HG03039 (cell line): ENCODE measurements at regions not wholly inside any gene's neighbourhood (a gene's known extent, or its start where the extent isn't known, plus 50 kb on each side); places are given as distances from the start of the nearest gene placed in this dataset.
A peak's percentile ranks its signal among the peaks of the same experiment; 100 is the strongest.
"Not testable (repeated sequence)": the region's sequence is repeated elsewhere in the genome, so short reads cannot be mapped to it uniquely, and the experiment has no call there.

Source experiments
- ATAC-seq: cut with Tn5 transposase; IDR thresholded peaks from one replicate; pipeline ENCODE4 v1.9.1; 2021; ENCODE audit warnings: mild to moderate bottlenecking, moderate library complexity; ENCODE audit not compliant: unreplicated experiment

DNA sequence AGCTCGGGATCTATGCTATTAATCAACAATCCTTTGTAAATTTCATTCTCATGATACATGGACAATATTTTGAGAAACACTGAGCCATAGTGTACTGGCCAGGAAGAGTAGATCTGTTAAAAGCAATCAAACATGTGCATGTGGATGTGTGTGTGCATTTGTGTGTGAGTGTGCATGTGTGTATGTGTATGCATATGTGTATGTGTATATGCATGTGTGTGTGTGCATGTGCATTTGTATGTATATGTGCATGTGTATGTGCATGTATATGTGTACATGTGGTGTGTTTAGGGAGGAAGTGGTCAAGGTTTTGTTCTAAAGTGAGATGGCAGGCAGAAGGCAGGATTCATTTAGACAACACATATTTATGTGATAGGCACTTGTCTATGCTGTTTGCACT is 623.8 kb downstream of the ADCYAP1 start:
- ATAC-seq, result no peak

DNA sequence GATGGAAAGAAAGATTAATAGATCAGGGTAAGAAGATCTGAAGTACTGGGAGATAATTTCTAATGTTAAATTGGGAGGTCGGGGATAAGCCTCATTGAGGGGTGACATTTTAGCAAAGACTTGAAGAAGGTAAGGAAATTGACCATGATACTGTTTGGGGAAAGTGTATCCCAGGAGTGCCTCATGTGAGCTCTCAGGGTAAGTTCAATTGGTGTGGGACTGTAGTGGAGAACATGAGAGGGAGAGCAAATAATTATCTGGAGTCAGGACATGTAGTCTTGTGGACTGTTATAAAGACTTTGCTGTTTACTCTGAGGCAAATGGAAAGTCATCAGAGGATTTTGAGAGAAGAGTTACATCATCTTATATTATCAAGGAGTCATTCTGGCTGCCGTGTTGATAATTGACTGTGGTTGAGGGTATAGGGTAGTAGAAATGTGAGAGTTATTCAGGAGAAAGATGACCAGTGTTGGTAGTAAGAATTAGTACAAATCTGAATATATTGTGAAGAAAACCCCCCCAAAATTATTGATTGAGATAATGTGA is 624.4 kb downstream of the ADCYAP1 start:
- ATAC-seq, result no peak

DNA sequence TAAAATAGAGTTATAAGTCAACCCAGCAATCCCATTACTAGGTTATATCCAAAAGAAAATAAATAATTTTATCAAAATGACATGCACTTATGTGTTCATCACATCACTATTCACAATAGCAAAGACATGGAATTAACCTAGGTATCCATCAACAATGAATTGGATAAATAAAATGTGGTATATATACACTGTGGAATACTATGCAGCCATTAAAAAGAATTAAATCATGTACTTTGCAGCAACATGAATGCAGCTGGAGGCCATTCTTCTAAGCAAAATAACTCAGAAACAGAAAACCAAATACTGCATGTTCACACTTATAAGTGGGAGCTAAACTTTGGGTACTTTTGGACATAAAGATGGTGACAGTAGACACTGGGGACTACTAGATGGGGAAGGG is 626.0 kb downstream of the ADCYAP1 start:
- no peak for ATAC-seq

DNA sequence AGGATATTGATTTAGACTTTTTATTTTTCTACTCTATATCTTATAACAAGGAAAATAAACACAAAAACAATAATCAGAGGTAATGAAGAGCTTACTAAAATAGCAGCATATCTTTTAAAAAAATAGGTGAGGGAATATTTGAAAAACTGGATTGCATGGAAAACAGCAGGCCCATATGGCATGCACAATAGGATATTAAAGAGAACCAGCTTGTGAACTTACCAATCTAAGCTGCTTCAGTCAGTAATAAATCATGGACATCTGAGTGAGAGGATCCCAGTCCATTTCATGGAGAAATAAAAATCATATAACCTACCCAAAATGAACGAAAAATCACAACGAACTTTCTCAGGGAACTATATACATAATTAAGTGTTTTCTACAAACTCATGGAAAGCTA is 634.6 kb downstream of the ADCYAP1 start:
- ATAC-seq, result no peak

DNA sequence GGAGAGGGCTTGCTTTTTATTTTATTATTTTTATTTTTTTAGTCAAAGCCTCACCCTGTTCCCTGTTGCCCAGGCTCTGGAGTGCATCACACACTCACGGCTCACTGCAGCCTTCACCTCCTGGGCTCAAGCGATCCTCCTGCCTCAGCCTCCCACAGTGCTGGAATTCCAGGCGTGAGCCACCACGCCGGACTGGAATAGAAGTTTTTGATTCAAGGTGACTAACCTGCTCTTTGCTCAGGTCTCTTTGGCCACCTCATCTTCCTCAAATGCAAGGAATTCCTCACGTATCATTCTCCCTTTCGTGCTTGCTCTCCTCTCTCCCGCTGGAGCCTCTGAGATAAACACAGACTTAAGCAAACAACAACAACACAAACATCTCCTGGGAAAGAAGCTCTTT is 636.8 kb downstream of the ADCYAP1 start:
- no peak for ATAC-seq

DNA sequence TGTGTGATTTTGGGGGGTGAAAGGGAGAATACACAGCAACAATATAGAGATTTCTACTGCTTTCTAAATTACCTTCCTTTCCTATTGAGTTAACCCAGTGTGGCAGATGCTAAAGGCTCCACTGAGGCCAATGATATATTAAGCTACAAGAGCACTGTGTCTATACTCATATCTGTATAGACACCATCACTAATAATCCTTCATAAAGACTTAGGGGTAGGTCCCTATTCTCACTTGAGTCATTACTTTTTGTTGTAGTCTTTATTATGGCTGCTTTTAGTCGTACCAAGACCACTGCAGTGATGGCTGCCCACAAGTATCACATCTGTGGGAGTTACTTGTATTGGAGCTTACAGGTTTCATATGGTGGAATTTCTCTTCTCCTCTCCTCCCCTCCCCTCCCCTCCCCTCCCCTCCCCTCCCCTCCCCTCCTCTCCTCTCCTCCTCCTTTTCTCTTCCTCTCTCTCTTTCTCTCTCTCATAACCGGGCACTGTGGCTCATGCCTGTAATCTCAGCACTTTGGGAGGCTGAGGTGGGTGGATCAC is 637.6 kb downstream of the ADCYAP1 start:
- ATAC-seq, result no peak

DNA sequence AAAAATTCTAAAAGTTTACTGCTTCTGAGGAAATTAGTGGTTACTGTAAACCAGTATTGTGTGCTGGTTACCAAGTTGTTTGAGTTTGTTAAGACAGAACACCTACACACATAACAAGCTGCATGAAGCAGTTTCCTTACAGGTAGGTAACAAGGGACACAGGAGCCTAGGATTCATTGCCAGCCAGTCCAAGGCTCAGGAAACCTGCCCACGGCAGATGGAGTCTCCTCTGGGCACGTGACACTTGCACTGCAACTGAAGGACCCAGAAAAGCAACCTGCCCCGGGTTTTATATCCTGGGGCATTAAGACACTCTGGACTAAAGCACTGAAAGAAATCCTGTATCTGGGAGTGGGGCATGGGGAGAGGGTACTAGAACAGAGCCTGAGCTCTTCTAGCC is 639.3 kb downstream of the ADCYAP1 start:
- no peak for ATAC-seq

DNA sequence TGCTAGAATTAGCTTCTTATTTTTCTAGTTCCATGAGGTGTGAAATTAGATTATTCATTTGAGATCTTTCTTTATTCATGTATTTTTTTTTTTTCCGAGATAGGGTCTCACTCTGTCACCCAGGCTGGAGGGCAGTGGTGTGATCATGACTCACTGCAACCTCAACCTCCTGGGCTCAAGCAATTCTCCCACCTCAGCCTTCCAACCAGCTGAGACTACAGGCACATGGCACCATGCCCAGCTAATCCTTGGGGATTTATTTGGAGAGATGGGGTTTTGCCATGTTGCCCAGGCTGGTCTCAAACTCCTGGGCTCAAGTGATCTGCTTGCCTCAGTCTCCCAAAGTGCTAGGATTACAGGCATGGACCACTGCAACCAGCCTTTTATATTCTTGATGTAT is 653.0 kb downstream of the ADCYAP1 start:
- not testable (repeated sequence) for ATAC-seq

DNA sequence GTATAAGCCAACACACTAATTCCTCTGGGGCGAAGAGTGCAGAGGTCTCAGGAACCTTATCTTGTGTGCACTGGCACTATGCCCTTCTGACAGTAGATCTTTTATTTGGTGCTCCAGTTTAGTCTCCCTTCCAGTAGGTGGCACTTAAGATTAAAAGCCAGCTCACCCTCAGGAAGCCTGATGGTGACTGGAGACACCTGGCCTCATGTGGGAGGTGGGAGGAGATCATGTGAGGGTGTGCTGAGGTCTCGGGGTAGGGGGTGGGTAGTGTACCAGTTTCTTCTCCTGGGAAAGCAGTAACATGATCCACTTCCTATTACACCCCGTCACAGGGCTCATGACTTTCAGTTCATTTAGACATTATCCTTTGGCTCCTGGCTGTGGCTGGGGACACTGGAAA is 654.9 kb downstream of the ADCYAP1 start:
- ATAC-seq, result no peak

DNA sequence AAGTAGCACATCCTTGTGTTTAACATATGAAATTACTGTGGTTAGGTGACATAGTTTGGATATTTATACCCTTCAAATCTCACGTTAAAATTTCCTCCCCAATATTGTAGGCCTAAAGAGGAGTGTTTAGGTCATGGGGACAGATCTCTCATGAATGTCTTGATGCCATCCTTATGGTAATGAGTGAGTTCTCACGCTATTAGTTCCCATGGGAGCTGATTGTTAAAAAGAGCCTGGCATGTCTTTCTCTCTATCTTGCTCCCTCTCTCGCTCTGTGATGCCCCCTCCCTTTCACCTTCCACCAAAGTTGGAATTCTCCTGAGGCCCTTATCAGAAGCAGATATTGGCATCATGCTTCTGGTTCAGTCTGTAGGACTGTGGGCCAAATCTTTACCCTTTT is 660.1 kb downstream of the ADCYAP1 start:
- ATAC-seq, result no peak

DNA sequence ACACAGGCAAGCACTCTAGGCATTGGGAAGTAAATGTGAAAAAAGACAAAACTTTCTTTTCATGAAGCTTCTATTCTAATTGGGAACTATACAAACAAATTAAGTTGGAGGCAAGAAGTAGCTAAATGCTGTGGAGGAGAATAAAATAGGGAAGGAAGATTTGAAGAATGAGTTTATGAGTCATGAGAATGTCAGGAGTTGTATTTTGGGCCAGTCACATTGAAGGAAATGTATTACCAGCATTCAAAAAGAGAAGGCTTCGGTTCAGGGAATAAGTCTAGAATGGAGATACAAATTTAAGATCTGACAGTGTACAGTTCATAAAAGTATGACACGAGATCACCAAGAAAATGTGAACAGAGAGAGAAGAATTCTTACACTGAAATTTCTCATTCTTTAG is 666.5 kb downstream of the ADCYAP1 start:
- ATAC-seq, result no peak

DNA sequence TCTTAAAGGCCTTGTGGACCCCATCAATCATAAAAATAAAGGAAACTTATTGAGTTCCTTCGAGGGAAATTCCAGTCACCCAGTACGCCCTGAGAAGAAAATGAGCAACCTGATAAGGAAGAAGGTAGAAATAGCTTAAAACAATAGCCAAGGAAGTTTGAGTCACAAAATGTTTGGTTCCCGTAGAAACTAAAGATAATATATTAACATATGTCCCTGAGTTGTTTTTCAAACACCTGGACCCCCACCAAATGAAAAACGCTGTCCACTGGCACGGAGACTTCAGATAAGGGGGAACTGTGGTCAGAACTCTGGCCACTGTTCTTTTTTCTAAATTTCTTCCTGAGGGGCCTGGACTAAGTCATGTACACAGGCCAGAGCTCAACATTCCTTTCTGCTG is 669.1 kb downstream of the ADCYAP1 start:
- no peak for ATAC-seq

DNA sequence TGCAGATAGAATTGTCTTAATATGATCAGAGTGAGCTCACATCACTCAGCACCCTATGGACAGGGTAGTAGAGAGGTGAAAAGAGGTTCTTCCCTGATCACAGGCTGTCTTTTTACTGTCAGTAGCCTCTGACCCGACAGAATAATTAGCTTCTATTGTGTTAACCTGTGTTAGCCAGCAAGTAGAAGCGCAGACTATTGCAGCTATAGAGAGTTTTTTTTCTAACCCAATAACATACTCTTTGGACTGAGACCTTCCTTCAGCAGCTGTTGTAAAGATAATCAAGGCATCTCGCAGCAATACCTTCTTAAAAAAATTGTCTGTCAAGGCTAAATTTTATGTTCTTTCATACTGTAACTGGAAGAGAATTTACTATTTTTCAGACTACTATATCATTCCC is 670.4 kb downstream of the ADCYAP1 start:
- ATAC-seq, result no peak

DNA sequence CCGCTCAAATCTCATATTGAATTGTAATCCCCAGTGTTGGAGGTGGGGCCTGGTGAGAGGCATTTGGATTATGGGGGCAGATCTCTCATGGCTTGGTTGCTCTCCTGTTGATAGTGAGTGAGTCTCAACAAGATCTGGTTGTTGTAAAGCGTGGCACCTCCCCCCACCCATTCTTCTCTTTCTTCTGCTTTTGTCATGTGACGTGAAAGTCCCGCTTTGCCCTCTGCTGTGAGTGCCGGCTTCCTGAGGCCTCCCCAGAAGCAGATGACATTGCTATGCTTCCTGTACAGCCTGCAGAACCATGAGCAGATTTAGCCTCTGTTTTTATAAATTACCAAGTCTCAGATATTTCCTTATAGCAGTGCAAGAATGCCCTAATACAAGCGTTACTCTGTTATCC is 673.8 kb downstream of the ADCYAP1 start:
- ATAC-seq, result no peak

DNA sequence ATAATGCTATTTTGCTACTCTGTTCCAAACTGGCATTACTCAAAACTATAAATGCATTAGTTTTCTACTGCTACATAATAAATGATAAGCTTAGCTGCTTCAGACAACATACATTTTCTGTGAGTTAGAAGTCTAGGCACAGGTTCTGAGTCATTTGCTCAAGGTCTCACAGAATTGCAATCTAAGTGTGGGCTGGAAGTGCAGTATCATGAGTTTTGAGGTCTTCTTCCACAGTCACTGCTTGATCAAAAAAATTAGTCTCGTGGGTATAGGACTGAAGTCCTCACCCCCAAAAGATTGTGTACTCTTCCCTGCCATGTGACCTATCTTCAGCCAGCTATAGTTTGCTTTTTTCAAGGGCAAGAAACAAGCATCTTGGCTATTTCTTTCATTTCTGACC is 676.9 kb downstream of the ADCYAP1 start:
- ATAC-seq, result no peak

DNA sequence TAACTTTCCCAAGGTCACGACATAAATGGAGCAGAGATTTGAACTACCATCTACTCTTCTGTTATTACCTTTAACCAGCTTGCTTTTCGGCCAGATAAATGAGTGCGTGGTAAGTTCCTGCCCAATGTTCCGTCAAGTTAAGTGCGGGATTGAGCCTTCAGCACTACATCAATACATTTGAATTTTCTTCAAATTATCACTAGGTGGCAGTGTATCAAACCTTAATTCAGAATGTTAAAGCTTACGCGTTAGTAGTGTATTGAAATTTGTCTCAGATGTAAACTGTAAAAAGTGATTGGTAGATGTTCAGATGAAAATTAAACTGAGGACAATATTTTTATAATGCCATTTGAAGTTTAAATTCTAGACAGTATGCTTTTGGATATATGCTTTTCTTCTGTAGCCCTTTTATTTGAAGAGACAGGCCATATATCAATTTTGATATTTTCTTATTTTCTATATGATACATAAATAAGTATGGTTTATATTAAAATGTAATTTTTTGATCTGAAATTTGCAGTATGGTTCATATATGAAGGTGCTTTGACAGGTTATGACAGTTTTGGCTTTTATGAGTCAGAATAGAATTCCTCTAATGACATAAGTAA is 681.3 kb downstream of the ADCYAP1 start:
- ATAC-seq, result peak; percentile 68

DNA sequence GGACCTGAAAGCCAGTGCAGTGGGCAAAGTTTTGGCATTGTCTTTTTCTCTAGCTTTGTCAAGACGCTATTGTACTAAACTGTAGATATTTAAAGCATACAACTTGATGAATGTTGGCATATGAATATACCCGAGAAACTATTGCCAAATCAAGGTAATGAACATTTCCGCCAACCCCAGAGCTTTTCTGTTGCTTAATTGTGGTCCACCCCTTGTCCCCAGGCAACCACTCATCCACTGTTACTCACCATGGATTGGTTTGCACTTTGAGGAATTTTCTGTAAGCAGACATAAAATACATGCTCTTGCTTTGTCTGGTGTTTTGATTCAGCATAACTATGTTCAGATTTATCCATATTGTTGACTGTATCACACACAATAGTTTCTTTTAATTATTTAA is 688.4 kb downstream of the ADCYAP1 start:
- ATAC-seq, result no peak

DNA sequence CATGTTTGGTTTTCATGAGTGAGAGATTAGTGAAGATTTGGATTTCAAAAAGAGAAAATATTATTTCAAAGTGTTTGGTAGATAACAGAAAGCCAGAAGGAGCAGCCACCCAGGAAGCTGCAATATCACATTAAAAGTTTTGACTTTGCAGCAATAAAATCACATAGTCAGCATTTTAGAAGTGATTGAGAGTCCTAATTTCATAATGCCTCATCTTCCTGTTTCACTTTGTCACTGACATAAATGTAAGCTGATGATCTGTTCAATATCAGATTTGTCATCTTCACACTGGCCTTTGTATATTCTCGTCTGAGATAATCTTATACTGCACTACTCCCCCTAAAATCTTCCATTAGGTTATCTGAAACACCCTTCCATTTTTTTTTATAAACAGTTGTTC is 690.5 kb downstream of the ADCYAP1 start:
- no peak for ATAC-seq

DNA sequence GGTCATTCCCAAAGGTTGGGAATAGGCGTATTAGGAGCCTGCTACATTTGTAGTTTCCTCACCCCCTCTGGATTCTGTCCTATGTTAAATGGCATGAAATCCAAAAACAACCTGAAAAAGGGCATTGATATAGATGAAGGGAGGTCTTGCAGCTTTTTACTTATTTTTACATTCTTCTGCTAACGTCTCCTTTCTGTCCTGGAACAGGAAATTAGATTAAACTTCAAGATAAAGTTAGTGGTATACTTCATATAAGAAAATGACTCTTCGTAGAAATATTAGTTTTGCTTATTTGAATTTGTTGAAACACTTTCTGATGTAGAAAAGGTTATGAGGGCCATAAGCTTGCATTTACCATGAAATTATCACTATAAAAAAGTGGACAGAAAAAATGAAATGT is 694.5 kb downstream of the ADCYAP1 start:
- ATAC-seq, result no peak

DNA sequence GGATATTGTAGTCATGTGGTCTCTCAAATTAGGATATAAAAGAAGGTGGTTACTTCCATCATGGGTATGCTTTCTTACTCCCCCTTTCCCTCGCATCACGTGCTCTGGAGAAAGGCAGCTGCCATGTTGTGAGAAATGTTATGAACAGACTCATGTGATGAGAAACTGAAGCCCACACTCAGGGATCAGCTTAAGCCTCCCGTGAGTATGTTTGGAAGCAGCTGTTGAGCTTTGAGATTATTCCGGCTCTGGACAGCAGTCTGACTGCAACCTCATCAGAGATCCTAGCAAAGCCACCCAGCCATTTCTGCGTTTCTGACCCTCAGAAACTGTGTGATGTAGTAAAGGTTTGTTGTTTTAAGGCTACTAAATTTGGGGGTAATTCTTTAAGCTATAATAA is 700.1 kb downstream of the ADCYAP1 start:
- no peak for ATAC-seq

DNA sequence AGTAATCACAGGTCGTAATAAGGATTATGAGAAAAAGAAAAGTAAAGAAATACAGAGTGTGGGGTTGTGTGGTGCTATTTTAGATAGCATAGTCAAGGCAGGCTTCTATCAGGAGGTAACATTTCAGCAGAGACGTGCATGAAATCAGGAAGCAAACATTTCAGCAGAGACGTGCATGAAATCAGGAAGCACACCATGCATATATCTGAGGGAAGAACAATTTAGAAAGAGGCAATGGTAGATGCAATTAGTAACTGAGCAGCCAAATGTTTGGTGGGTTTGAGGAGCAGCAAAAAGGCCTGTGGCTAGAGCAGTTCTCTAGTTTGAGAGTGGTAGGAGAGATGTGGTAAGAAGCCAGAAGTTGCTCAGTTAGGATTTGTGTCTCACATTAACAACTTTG is 713.7 kb downstream of the ADCYAP1 start:
- ATAC-seq, result no peak

DNA sequence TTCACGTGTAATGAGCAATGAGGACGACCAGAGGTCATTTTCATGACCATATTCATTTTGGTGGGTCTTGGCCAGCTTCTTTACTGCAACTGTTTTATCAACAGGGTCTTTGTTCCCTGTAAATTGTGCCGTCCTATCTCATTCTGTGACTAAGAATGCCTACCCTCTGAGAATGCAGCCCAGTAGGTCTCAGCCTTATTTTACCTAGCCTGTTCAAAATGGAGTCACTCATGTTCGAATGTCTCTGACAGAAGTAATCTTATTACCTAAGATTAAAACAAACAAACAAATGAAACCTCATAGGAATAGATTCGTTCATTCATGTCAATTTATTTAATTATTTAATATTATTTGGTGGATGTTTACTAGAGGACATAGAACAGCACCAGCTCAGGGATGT is 714.8 kb downstream of the ADCYAP1 start:
- ATAC-seq, result no peak

DNA sequence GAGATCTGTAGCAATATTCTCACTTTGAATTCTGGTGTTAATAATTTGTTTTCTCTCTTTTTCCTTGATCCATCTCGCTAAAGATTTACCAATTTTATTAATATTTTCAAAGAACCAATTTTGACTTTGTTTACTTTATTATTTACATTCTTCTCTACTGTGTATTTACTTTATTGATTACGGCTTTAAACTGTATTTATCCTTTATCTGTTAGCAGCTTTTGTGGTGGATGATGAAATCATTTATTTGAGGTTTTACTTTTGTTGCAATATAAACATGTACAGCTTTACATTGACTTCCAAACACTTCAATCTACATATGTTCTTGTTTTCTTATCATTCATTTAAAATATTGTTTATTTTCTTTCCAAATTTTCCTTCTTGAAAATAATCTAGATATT is 719.9 kb downstream of the ADCYAP1 start:
- ATAC-seq, result no peak
